ENCODE measurements at regions not wholly inside any gene's neighbourhood (a gene's known extent, or its start where the extent isn't known, plus 50 kb on each side); places are given as distances from the start of the nearest gene placed in this dataset.

DNA sequence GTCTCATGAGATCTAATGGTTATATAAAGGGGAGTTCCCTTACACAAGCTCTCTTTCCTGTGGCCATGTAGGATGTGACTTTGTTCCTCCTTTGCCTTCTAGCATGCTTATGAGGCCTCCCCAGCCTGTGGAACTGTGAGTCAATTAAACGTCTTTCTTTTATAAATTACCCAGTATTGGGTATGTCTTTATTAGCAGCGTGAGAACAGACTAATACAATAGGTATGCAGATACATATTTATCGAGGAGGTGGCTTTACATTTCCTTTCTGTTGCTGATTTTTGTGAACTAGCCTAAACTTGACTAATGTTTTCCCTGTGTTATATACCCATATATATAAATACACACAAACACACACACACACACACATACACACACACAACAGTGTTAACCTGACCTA, 80.2 kb downstream of the VCX2 start:
- no peak for DNase-seq
- Histone ChIP-seq H3K4me1 (replicated peaks; ENCODE audit: insufficient read depth) (no peaks in the 10 kb centered on the region), H3K9me2 (ENCODE audit: insufficient read depth) (no peaks in the 10 kb centered on the region), H3K4me3 (no peak overlapping the region), H3K27me3 (ENCODE audit: insufficient read depth, low read depth) (no peaks in the 10 kb centered on the region), H3K36me3 (ENCODE audit: low read depth) (no peaks in the 10 kb centered on the region), H4K20me1 (ENCODE audit: insufficient read depth) (no peaks in the 10 kb centered on the region), H3K79me2 (ENCODE audit: low read depth) (no peaks in the 10 kb centered on the region), H2AFZ (no peak overlapping the region), H3F3A (ENCODE audit: insufficient read depth, low read depth) (no peaks in the 10 kb centered on the region), H3K27ac (no peak overlapping the region), H3K4me2 (no peak overlapping the region), H3K9me3 (ENCODE audit: insufficient read depth, low read depth) (no peaks in the 10 kb centered on the region)
- intact Hi-C loops (cut with micrococcal nuclease; ENCODE audit: unreplicated experiment), result no loop called here
- no TSS peak for BruUV-seq (replicated peaks)
- ChIA-PET CTCF (no interaction called here), POLR2A (ENCODE audit: unreplicated experiment) (no interaction called here)
- no peak for TF ChIP-seq EZH2 (IDR thresholded peaks at IDR 0.05; ENCODE audit: low read depth)
- TF ChIP-seq, protein P1, sequence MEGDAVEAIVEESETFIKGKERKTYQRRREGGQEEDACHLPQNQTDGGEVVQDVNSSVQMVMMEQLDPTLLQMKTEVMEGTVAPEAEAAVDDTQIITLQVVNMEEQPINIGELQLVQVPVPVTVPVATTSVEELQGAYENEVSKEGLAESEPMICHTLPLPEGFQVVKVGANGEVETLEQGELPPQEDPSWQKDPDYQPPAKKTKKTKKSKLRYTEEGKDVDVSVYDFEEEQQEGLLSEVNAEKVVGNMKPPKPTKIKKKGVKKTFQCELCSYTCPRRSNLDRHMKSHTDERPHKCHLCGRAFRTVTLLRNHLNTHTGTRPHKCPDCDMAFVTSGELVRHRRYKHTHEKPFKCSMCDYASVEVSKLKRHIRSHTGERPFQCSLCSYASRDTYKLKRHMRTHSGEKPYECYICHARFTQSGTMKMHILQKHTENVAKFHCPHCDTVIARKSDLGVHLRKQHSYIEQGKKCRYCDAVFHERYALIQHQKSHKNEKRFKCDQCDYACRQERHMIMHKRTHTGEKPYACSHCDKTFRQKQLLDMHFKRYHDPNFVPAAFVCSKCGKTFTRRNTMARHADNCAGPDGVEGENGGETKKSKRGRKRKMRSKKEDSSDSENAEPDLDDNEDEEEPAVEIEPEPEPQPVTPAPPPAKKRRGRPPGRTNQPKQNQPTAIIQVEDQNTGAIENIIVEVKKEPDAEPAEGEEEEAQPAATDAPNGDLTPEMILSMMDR (conservative IDR thresholded peaks at IDR 0.05), result no peak

DNA sequence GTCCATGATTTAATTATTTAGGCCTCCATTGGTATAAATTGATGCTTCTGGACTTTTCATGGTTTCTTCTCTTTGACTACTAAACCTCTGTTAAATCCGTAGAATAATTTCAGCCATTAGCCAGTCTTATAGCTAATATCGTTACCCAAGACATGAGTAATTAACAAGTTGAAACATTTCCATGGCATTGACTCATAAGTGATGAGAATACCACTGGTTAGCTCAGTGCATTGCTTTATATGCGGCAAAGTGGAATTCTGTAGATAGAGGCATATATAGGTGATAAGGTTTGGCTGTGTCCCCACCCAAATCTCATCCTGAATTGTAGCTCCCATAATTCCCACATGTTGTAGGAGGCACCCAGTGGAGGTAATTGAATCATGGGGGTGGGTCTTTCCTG, 80.6 kb downstream of the VCX2 start:
- TF ChIP-seq, protein P1 (conservative IDR thresholded peaks at IDR 0.05), result no peak
- TF ChIP-seq EZH2 (IDR thresholded peaks at IDR 0.05; ENCODE audit: low read depth), result no peak
- no TSS peak for BruUV-seq (replicated peaks)
- ChIA-PET POLR2A (ENCODE audit: unreplicated experiment) (no interaction called here), CTCF (no interaction called here)
- Histone ChIP-seq H4K20me1 (ENCODE audit: insufficient read depth) (no peaks in the 10 kb centered on the region), H3K4me1 (replicated peaks; ENCODE audit: insufficient read depth) (no peaks in the 10 kb centered on the region), H2AFZ (no peak overlapping the region), H3K4me2 (no peak overlapping the region), H3K36me3 (ENCODE audit: low read depth) (no peaks in the 10 kb centered on the region), H3K27ac (no peak overlapping the region), H3K9me3 (ENCODE audit: insufficient read depth, low read depth) (no peaks in the 10 kb centered on the region), H3F3A (ENCODE audit: insufficient read depth, low read depth) (no peaks in the 10 kb centered on the region), H3K9me2 (ENCODE audit: insufficient read depth) (no peaks in the 10 kb centered on the region), H3K4me3 (no peak overlapping the region), H3K27me3 (ENCODE audit: insufficient read depth, low read depth) (no peaks in the 10 kb centered on the region), H3K79me2 (ENCODE audit: low read depth) (no peaks in the 10 kb centered on the region)
- no peak for DNase-seq
- intact Hi-C loops (cut with micrococcal nuclease; ENCODE audit: unreplicated experiment), result no loop called here

DNA sequence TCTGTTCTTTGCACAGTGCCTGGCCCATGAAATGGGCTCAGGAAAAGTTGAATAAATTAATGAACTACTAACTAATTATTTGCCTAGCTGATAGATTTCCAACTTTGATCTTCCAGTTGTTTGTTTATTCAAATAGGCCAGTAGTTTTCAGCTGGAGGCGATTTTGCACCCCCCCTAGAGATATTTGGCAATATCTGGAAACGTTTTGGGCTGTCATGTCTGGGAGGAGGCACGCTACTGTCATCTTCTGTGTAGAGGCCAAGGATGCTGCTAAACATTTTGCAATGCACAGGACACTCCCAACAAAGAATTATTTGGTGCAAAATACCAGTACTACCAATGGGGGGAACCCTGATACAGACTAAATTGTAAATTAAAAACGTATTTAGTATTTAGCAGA, 81.9 kb downstream of the VCX2 start:
- Histone ChIP-seq H3K4me1 (replicated peaks; ENCODE audit: insufficient read depth) (no peaks in the 10 kb centered on the region), H3K4me2 (no peak overlapping the region), H3K9me2 (ENCODE audit: insufficient read depth) (no peaks in the 10 kb centered on the region), H4K20me1 (ENCODE audit: insufficient read depth) (no peaks in the 10 kb centered on the region), H3K27me3 (ENCODE audit: insufficient read depth, low read depth) (no peaks in the 10 kb centered on the region), H3K27ac (no peak overlapping the region), H3K9me3 (ENCODE audit: insufficient read depth, low read depth) (no peaks in the 10 kb centered on the region), H3K36me3 (ENCODE audit: low read depth) (no peaks in the 10 kb centered on the region), H2AFZ (no peak overlapping the region), H3F3A (ENCODE audit: insufficient read depth, low read depth) (no peaks in the 10 kb centered on the region), H3K4me3 (no peak overlapping the region), H3K79me2 (ENCODE audit: low read depth) (no peaks in the 10 kb centered on the region)
- no TSS peak for BruUV-seq (replicated peaks)
- intact Hi-C loops (cut with micrococcal nuclease; ENCODE audit: unreplicated experiment), result no loop called here
- TF ChIP-seq EZH2 (IDR thresholded peaks at IDR 0.05; ENCODE audit: low read depth), result no peak
- DNase-seq, result no peak
- CTCF ChIA-PET, result no interaction called here
- POLR2A ChIA-PET (ENCODE audit: unreplicated experiment), result no interaction called here

DNA sequence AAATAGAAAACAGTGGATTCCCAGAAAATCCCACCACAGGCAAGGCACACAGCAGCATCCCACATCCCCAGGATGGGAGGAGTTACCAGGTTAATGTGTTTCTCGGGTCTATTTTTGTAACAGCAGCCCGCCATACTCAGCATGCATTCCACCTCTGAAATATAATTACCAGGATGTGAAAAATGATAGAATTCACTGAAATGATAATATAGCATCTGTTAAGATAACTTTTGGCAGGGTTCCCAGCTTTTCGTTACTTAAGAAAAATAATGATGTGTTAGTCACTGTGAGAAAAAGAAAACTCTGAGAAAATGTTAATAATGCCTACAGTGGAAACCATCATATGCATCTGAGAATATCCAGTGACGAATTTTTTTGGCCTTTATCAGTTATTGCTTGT, 87.1 kb downstream of the VCX2 start:
- H3K4me1 ChIP-seq (replicated peaks; ENCODE audit: insufficient read depth), result no peaks in the 10 kb centered on the region
- ChIA-PET POLR2A (ENCODE audit: unreplicated experiment) (no interaction called here), CTCF (no interaction called here)
- TF ChIP-seq, protein P1 (conservative IDR thresholded peaks at IDR 0.05), result no peak
- TF ChIP-seq EZH2 (IDR thresholded peaks at IDR 0.05; ENCODE audit: low read depth), result no peak
- intact Hi-C loops (cut with micrococcal nuclease; ENCODE audit: unreplicated experiment), result no loop called here
- H3K36me3 ChIP-seq (ENCODE audit: low read depth), result no peaks in the 10 kb centered on the region
- H3K9me3 ChIP-seq (ENCODE audit: insufficient read depth, low read depth), result no peaks in the 10 kb centered on the region
- no peaks in the 10 kb centered on the region for H3K9me2 ChIP-seq (ENCODE audit: insufficient read depth)
- H3K4me3 ChIP-seq, result no peak overlapping the region
- H3K27ac ChIP-seq, result no peak overlapping the region
- no peak overlapping the region for H3K4me2 ChIP-seq
- no TSS peak for BruUV-seq (replicated peaks)
- no peak overlapping the region for H2AFZ ChIP-seq
- no peaks in the 10 kb centered on the region for H4K20me1 ChIP-seq (ENCODE audit: insufficient read depth)
- no peaks in the 10 kb centered on the region for H3F3A ChIP-seq (ENCODE audit: insufficient read depth, low read depth)
- H3K27me3 ChIP-seq (ENCODE audit: insufficient read depth, low read depth), result no peaks in the 10 kb centered on the region
- H3K79me2 ChIP-seq (ENCODE audit: low read depth), result no peaks in the 10 kb centered on the region
- no peak for DNase-seq
